T follicular helper cell (primary cell): ENCODE measurements at regions not wholly inside any gene's neighbourhood (a gene's known extent, or its start where the extent isn't known, plus 50 kb on each side); places are given as distances from the start of the nearest gene placed in this dataset.
"Not testable (repeated sequence)": the region's sequence is repeated elsewhere in the genome, so short reads cannot be mapped to it uniquely, and the experiment has no call there.

Experiments used
- DNase-seq: peaks from one replicate; pipeline ENCODE4 v3.0.0-alpha.2; 2020; ENCODE audit warnings: low read depth

- DNase-seq = not testable (repeated sequence)
Measured at GRCh38 chr9:41367301-41367700, 178.2 kb upstream of the ZNG1F start.

- DNase-seq = not testable (repeated sequence)
Measured at GRCh38 chr9:41361790-41362189, 172.7 kb upstream of the ZNG1F start.

GRCh38 chr9:41359116-41359515 lies 170.0 kb upstream of the ZNG1F start:
- not testable (repeated sequence) for DNase-seq

GRCh38 chr9:41358682-41359081 lies 169.6 kb upstream of the ZNG1F start:
- DNase-seq = peak; percentile 73

GRCh38 chr9:41357918-41358404 lies 168.8 kb upstream of the ZNG1F start:
- DNase-seq = not testable (repeated sequence)

GRCh38 chr9:41357350-41357748 lies 168.2 kb upstream of the ZNG1F start:
- DNase-seq = not testable (repeated sequence)

GRCh38 chr9:41356588-41357349 lies 167.7 kb upstream of the ZNG1F start:
- DNase-seq = peak; percentile 84

- DNase-seq = not testable (repeated sequence)
Measured at GRCh38 chr9:41355712-41356450, 166.8 kb upstream of the ZNG1F start.

- not testable (repeated sequence) for DNase-seq
Measured at GRCh38 chr9:41354978-41355377, 165.9 kb upstream of the ZNG1F start.

- DNase-seq = not testable (repeated sequence)
Measured at GRCh38 chr9:41354060-41354934, 165.2 kb upstream of the ZNG1F start.

- not testable (repeated sequence) for DNase-seq
Measured at GRCh38 chr9:41353026-41353425, 163.9 kb upstream of the ZNG1F start.

GRCh38 chr9:41352390-41352789 lies 163.3 kb upstream of the ZNG1F start:
- DNase-seq = not testable (repeated sequence)

- not testable (repeated sequence) for DNase-seq
Measured at GRCh38 chr9:41347893-41348292, 158.8 kb upstream of the ZNG1F start.

- not testable (repeated sequence) for DNase-seq
Measured at GRCh38 chr9:41332562-41332961, 143.4 kb upstream of the ZNG1F start.

GRCh38 chr9:41321277-41321676 lies 132.2 kb upstream of the ZNG1F start:
- DNase-seq = not testable (repeated sequence)

GRCh38 chr9:41308953-41309352 lies 119.8 kb upstream of the ZNG1F start:
- not testable (repeated sequence) for DNase-seq

- DNase-seq = not testable (repeated sequence)
Measured at GRCh38 chr9:41285744-41286143, 96.6 kb upstream of the ZNG1F start.

- DNase-seq = not testable (repeated sequence)
Measured at GRCh38 chr9:41280299-41281238, 91.5 kb upstream of the ZNG1F start.

GRCh38 chr9:41279437-41279836 lies 90.3 kb upstream of the ZNG1F start:
- DNase-seq = not testable (repeated sequence)

- DNase-seq = not testable (repeated sequence)
Measured at GRCh38 chr9:41279033-41279432, 89.9 kb upstream of the ZNG1F start.
